Ascending aorta (tissue), 2 donors: ENCODE measurements at regions not wholly inside any gene's neighbourhood (a gene's known extent, or its start where the extent isn't known, plus 50 kb on each side); places are given as distances from the start of the nearest gene placed in this dataset.

Experiments used
- DNase-seq, 2 donors: peaks; one replicate each; pipeline ENCODE4 v3.0.0-alpha.2; 2019; ENCODE audit warnings: low spot score in 2 of 2
- H3K27ac ChIP-seq, 2 donors: fragments of 200-600 bp; sonication (generic); one replicate each; pipeline ENCODE4 v1.5.1; 2016 to 2017; ENCODE audit warnings: mild to moderate bottlenecking in 1 of 2
- H3K27me3 ChIP-seq: fragments of 200-600 bp; sonication (generic); one replicate; pipeline ENCODE4 v1.5.1; 2017
- H3K36me3 ChIP-seq, 2 donors: fragments of 200-600 bp; sonication (generic); one replicate each; pipeline ENCODE4 v1.5.1; 2016
- H3K4me1 ChIP-seq, 2 donors: fragments of 200-600 bp; sonication (generic); one replicate each; pipeline ENCODE4 v1.5.1; 2016 to 2017; ENCODE audit warnings: mild to moderate bottlenecking in 1 of 2
- H3K4me3 ChIP-seq, 2 donors: fragments of 200-600 bp; sonication (generic); one replicate each; pipeline ENCODE4 v1.5.1; 2016 to 2017; ENCODE audit warnings: mild to moderate bottlenecking in 1 of 2
- H3K9me3 ChIP-seq, 2 donors: fragments of 200-600 bp; sonication (generic); one replicate each; pipeline ENCODE4 v1.5.1; 2016
- CTCF ChIP-seq, 3 experiments: fragments of 200-600 bp in 2 of 3; fragments of 450-650 bp in 1 of 3; sonication (generic) in 2 of 3; IDR thresholded peaks; one replicate each; pipeline ENCODE4 v1.5.1; 2016 to 2019; ENCODE audit warnings: antibody characterized with exemption in 3 of 3, mild to moderate bottlenecking in 1 of 3, moderate library complexity in 1 of 3
- intact Hi-C: fragments of 100-400 bp; cut with DNase I; formaldehyde crosslinking; loops from one replicate; pipeline ENCODE4 v1.15.1; 2023

- no peak for TF ChIP-seq CTCF (IDR thresholded peaks at IDR 0.05)
- intact Hi-C loops: no loop called here
- Histone ChIP-seq H3K4me3 (no peak overlapping the region), H3K9me3 (no peaks in the 10 kb centered on the region), H3K27ac (no peak overlapping the region), H3K27me3 (no peaks in the 10 kb centered on the region), H3K36me3 (no peaks in the 10 kb centered on the region), H3K4me1 (no peaks in the 10 kb centered on the region)
- DNase-seq: no peak
Observed at GRCh38 chr5:92775711-92776615, 805.1 kb downstream of the NR2F1-AS1 start.

- Histone ChIP-seq H3K9me3 (no peaks in the 10 kb centered on the region), H3K27ac (no peak overlapping the region), H3K4me3 (no peak overlapping the region), H3K4me1 (no peaks in the 10 kb centered on the region), H3K27me3 (no peaks in the 10 kb centered on the region), H3K36me3 (no peaks in the 10 kb centered on the region)
- no peak for TF ChIP-seq CTCF (IDR thresholded peaks at IDR 0.05)
- DNase-seq: no peak
- intact Hi-C loops: no loop called here
Observed at GRCh38 chr5:92769978-92770377, 811.0 kb downstream of the NR2F1-AS1 start.

- no peak for DNase-seq
- Histone ChIP-seq H3K27me3 (no peaks in the 10 kb centered on the region), H3K4me1 (no peaks in the 10 kb centered on the region), H3K9me3 (no peaks in the 10 kb centered on the region), H3K4me3 (no peak overlapping the region), H3K27ac (no peak overlapping the region), H3K36me3 (no peaks in the 10 kb centered on the region)
- intact Hi-C loops: no loop called here
- TF ChIP-seq CTCF (IDR thresholded peaks at IDR 0.05): no peak
Observed at GRCh38 chr5:92761585-92761984, 819.4 kb downstream of the NR2F1-AS1 start.

- Histone ChIP-seq H3K27ac (no peak overlapping the region), H3K4me1 (no peaks in the 10 kb centered on the region), H3K27me3 (no peaks in the 10 kb centered on the region), H3K4me3 (no peak overlapping the region), H3K36me3 (no peaks in the 10 kb centered on the region), H3K9me3 (no peaks in the 10 kb centered on the region)
- intact Hi-C loops: no loop called here
- no peak for TF ChIP-seq CTCF (IDR thresholded peaks at IDR 0.05)
- DNase-seq: no peak
Observed at GRCh38 chr5:92760550-92760949, 820.5 kb downstream of the NR2F1-AS1 start.

GRCh38 chr5:92758552-92758951, 822.5 kb downstream of the NR2F1-AS1 start:
- no peak for DNase-seq
- no peak for TF ChIP-seq CTCF (IDR thresholded peaks at IDR 0.05)
- no peak overlapping the region for H3K27ac ChIP-seq
- H3K27me3 ChIP-seq: no peaks in the 10 kb centered on the region
- no peaks in the 10 kb centered on the region for H3K36me3 ChIP-seq
- intact Hi-C loops: no loop called here
- no peaks in the 10 kb centered on the region for H3K9me3 ChIP-seq
- H3K4me1 ChIP-seq: no peaks in the 10 kb centered on the region
- H3K4me3 ChIP-seq: no peak overlapping the region
